RPMI7951 (cell line): ENCODE measurements at regions not wholly inside any gene's neighbourhood (a gene's known extent, or its start where the extent isn't known, plus 50 kb on each side); places are given as distances from the start of the nearest gene placed in this dataset.
"Not testable (repeated sequence)": the region's sequence is repeated elsewhere in the genome, so short reads cannot be mapped to it uniquely, and the experiment has no call there.

Experiments used
- DNase-seq: peaks from one replicate; pipeline ENCODE4 v3.0.0-alpha.2; 2012; ENCODE audit warnings: low read depth

GRCh38 chr6:77178821-77179220 is 284.5 kb downstream of the HTR1B start:
- DNase-seq = peak; percentile 85

- DNase-seq = no peak
Measured at GRCh38 chr6:77177470-77177869, 285.8 kb downstream of the HTR1B start.

GRCh38 chr6:77173472-77174074 is 289.7 kb downstream of the HTR1B start:
- peak; percentile 60 for DNase-seq

GRCh38 chr6:77172578-77172977 is 290.7 kb downstream of the HTR1B start:
- no peak for DNase-seq

- DNase-seq = no peak
Measured at GRCh38 chr6:77159730-77160129, 303.6 kb downstream of the HTR1B start.

- DNase-seq = no peak
Measured at GRCh38 chr6:77151241-77151640, 312.1 kb downstream of the HTR1B start.

GRCh38 chr6:77150736-77151135 is 312.6 kb downstream of the HTR1B start:
- no peak for DNase-seq

GRCh38 chr6:77145244-77145643 is 318.0 kb downstream of the HTR1B start:
- DNase-seq = no peak

- DNase-seq = no peak
Measured at GRCh38 chr6:77143659-77144447, 319.4 kb downstream of the HTR1B start.

- no peak for DNase-seq
Measured at GRCh38 chr6:77136086-77136485, 327.2 kb downstream of the HTR1B start.

- peak; percentile 16 for DNase-seq
Measured at GRCh38 chr6:77133031-77133430, 330.3 kb downstream of the HTR1B start.

- DNase-seq = no peak
Measured at GRCh38 chr6:77131426-77131825, 331.9 kb downstream of the HTR1B start.

GRCh38 chr6:77124604-77125003 is 338.7 kb downstream of the HTR1B start:
- peak; percentile 87 for DNase-seq

GRCh38 chr6:77123527-77123926 is 339.8 kb downstream of the HTR1B start:
- peak; percentile 21 for DNase-seq

- peak; percentile 4 for DNase-seq
Measured at GRCh38 chr6:77106992-77107391, 356.3 kb downstream of the HTR1B start.

GRCh38 chr6:77105091-77105490 is 358.2 kb downstream of the HTR1B start:
- no peak for DNase-seq

- no peak for DNase-seq
Measured at GRCh38 chr6:77097940-77098339, 365.4 kb downstream of the HTR1B start.

- no peak for DNase-seq
Measured at GRCh38 chr6:77095936-77096627, 367.2 kb downstream of the HTR1B start.

- DNase-seq = no peak
Measured at GRCh38 chr6:77094821-77095220, 368.5 kb downstream of the HTR1B start.

GRCh38 chr6:77092971-77093370 is 370.3 kb downstream of the HTR1B start:
- DNase-seq = no peak

- peak; percentile 17 for DNase-seq
Measured at GRCh38 chr6:77089776-77090175, 373.5 kb downstream of the HTR1B start.

GRCh38 chr6:77087794-77088318 is 375.4 kb downstream of the HTR1B start:
- not testable (repeated sequence) for DNase-seq
